GM19035 (cell line): ENCODE measurements at regions not wholly inside any gene's neighbourhood (a gene's known extent, or its start where the extent isn't known, plus 50 kb on each side); places are given as distances from the start of the nearest gene placed in this dataset.

Experiments used
- ATAC-seq: cut with Tn5 transposase; IDR thresholded peaks from one replicate; pipeline ENCODE4 v1.9.1; 2021; ENCODE audit not compliant: unreplicated experiment

- no peak for ATAC-seq
Observed at GRCh38 chr7:130896051-130896881, 162.3 kb upstream of the KLF14 start.

- no peak for ATAC-seq
Observed at GRCh38 chr7:130896898-130897514, 163.0 kb upstream of the KLF14 start.

GRCh38 chr7:130897515-130898419 lies 163.8 kb upstream of the KLF14 start:
- no peak for ATAC-seq

GRCh38 chr7:130899071-130899560 lies 165.1 kb upstream of the KLF14 start:
- no peak for ATAC-seq

GRCh38 chr7:130899638-130900401 lies 165.8 kb upstream of the KLF14 start:
- no peak for ATAC-seq

- no peak for ATAC-seq
Observed at GRCh38 chr7:130900471-130901076, 166.6 kb upstream of the KLF14 start.

DNA sequence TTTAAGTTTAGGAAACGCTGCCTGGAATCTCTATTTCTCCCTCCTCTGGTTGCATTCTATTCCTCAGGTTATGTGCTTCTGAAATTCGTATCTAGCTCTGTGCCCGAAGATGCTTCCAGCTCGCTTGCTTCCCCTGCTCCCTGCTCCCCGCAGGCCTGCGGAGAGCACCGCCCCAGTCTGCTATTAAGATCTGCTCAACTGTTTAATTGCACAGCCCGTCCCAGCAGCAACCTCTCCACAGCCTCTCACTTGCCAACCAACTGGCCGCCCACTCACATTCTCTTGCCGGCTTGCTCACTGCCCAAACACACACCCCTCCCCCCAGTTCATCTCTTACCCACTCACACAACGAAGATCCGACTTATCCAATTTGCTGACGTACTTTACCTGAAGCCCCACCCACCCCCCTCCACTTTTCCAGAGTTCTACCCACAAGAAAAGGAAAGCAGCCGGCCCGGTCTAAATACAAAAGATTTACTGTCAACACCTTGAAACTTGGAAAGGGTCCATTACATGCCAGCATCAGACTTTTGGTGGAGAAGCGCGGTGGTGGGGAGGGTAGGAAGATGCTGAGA lies 167.3 kb upstream of the KLF14 start:
- ATAC-seq, result no peak

DNA sequence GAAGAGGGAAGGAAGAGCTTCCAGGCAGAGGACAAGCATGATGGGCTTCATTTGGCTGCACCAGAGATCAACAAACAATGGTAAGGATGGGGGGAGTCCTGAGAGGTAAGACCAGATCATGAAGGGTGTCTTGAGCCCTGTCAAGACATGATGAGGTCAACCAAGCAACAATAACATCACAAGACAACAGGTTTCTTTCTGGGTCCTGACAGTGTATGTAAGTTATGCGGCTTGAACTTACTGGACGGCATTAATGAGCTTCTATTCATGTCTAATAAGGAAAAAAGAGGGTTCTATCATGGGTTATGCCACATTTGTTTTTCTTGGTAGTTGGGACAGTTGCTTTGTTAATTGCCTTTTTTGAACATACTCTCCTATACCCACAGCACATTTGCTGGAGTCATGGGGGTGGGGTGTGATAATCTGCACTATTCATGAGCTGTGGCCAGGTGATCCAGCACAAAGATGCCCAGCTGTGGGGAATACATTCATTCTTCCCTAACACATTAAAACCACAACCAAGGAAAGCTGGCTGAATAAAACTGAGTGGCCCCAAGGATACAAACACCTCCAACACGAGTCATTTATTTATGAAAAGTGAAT lies 168.8 kb upstream of the KLF14 start:
- ATAC-seq, result no peak

DNA sequence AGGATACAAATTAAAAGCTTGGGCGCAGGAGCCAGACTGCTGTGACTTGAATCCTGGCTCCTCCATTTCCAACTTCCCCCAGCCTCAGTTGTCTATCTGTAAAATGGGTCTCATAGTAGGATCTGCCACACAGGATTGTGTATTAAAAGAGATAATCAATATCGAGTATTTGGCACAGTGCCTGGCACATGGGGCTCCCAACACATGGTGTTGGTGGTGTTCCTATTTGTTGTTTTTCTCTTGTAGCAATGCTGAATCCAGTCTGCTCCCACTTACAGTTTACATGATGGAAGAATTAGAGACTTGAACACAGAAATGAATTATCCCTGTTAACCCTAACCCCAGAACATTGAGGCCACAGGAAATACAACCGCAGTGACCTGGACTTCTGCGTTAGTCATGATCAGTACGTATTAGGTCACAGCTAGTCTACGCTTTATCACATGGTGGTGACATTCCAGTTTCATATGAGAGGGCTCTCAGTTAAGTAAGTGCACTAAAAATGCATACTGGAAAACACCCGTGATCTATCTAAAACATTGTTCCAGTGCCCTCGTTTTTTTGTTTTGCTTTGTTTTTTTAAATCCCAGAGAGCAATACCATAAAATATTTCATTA lies 169.5 kb upstream of the KLF14 start:
- no peak for ATAC-seq

DNA sequence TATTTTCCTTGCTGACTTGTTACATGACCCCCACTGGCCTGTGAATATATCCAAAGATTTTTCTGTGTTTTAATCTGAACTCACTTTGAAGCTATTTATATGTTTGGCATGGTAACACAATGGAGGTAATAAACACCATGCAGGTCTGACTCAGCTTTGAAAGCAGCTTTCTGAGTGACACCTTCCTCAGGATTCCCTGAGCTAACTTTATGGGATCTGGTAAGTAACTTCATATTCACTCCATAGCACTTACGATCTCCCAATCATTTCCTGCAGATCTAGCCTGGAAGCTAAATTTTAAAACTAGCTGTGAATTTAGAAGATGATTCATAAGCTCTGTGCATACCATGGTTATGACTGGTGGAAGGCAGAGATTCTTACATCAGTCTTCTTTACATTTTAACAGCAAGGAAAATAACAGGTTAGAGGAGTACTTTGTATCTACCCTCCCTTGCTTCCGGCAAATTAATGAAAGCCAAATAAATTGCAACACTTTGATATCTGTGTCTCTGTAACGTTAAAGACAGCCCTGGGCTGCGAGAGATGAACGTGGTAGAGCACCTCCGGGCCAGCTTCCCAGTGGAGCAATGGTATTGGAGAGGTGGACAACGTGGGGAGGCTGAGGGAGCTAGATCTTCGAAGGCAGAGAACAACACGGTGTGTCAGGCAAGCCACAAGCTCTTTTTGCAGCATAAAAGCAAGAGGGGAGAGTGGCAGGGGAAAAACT lies 170.2 kb upstream of the KLF14 start:
- ATAC-seq, result no peak

GRCh38 chr7:130904792-130905191 lies 170.8 kb upstream of the KLF14 start:
- ATAC-seq, result no peak

- no peak for ATAC-seq
Observed at GRCh38 chr7:130906575-130906974, 172.6 kb upstream of the KLF14 start.

DNA sequence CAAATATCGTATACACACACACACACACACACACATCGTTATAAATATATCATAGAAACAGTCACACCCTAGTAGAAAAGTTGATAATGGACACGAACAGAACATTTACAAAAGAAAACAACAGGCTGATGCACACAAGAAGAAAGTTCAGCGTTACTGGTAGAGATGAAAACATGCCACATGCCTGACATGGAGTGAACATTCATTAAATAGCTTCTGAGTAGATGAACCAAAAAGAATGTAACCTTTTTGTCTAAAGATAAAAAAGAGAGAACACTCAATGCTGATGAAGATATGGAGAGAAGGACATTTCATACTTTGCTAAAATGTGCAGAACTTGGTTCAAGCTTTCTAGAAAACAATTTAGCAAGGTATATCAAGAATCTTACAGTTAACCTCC lies 173.4 kb upstream of the KLF14 start:
- ATAC-seq, result no peak

- ATAC-seq, result no peak
Observed at GRCh38 chr7:130908345-130909160, 174.5 kb upstream of the KLF14 start.

DNA sequence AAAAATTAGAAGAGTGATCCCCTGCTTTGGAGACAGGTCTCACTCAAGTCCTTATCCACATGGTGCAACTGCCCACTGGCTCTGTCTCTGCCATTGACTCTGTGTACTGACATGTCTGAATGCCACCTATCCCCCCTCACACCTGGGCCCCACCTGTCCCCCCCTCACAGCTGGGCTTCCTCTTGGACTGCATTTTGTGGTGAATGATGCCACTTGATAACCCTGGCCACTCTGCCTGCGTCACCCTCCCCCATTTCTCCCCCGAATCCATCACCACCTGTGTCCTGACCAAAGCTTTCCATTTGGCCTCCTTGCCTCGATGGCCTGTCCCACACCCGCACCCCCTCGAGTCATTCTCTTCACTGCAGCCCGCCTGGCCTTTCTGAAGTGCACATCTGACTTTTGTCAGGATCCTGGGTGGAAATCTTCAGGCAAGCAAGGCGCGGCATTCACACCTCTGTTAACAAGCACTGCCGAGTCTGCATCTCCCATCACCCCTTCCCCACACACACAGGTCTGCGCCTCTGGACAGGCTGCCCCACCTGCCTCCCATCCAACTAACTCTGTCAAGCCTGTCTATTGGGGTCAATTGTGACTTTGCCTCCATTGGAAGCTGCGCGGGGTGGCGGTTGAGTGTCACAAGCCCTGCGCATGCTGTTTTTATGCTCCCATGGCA lies 175.3 kb upstream of the KLF14 start:
- no peak for ATAC-seq

- no peak for ATAC-seq
Observed at GRCh38 chr7:130909881-130910672, 176.1 kb upstream of the KLF14 start.
